Fibroblast of the aortic adventitia (primary cell): ENCODE measurements at regions not wholly inside any gene's neighbourhood (a gene's known extent, or its start where the extent isn't known, plus 50 kb on each side); places are given as distances from the start of the nearest gene placed in this dataset.

Source experiments
- DNase-seq: peaks from one replicate; pipeline ENCODE4 v3.0.0-alpha.2; 2010; ENCODE audit warnings: low read depth
- H3K4me3 ChIP-seq: 2 replicates; pipeline ENCODE4 v1.5.1; 2011; ENCODE audit warnings: low read depth, mild to moderate bottlenecking, control low read depth, low read length, moderate library complexity
- CTCF ChIP-seq: IDR thresholded peaks from 2 replicates; pipeline ENCODE4 v1.5.1; 2011; ENCODE audit warnings: mild to moderate bottlenecking, low read length, control low read depth, inconsistent platforms; ENCODE audit not compliant: insufficient read depth

GRCh38 chr18:22663378-22663777 is 245.7 kb upstream of the CTAGE1 start:
- H3K4me3 ChIP-seq: no peak overlapping the region
- no peak for DNase-seq
- TF ChIP-seq CTCF: no peak

- no peak overlapping the region for H3K4me3 ChIP-seq
- no peak for DNase-seq
- TF ChIP-seq CTCF: no peak
Observed at GRCh38 chr18:22666411-22666940, 248.8 kb upstream of the CTAGE1 start.

- H3K4me3 ChIP-seq: no peak overlapping the region
- TF ChIP-seq CTCF: no peak
- no peak for DNase-seq
Observed at GRCh38 chr18:22667156-22667555, 249.4 kb upstream of the CTAGE1 start.

- no peak for TF ChIP-seq CTCF
- peak; percentile 99 for DNase-seq
- no peak overlapping the region for H3K4me3 ChIP-seq
Observed at GRCh38 chr18:22667616-22668422, 250.1 kb upstream of the CTAGE1 start.

- no peak overlapping the region for H3K4me3 ChIP-seq
- TF ChIP-seq CTCF: no peak
- DNase-seq: peak; percentile 73
Observed at GRCh38 chr18:22668496-22668895, 250.8 kb upstream of the CTAGE1 start.

GRCh38 chr18:22670914-22671313 is 253.2 kb upstream of the CTAGE1 start:
- no peak for TF ChIP-seq CTCF
- peak; percentile 34 for DNase-seq
- no peak overlapping the region for H3K4me3 ChIP-seq
